PC-9 (cell line): ENCODE measurements at regions not wholly inside any gene's neighbourhood (a gene's known extent, or its start where the extent isn't known, plus 50 kb on each side); places are given as distances from the start of the nearest gene placed in this dataset.
"Not testable (repeated sequence)": the region's sequence is repeated elsewhere in the genome, so short reads cannot be mapped to it uniquely, and the experiment has no call there.

Source experiments
- BruUV-seq: library from RNA; stranded (reverse); fragments of 400-500 nt; replicated peaks from 2 replicates; lab custom pipeline; 2021; lab: Mats Ljungman, UMichigan
- CTCF ChIA-PET: fragments of 300-600 bp; sonication (Branson Sonifier 250); formaldehyde crosslinking; loops from one replicate; lab custom pipeline; 2022; ENCODE audit warnings: antibody characterized with exemption; lab: Charles Lee
- POLR2A ChIA-PET: fragments of 300-600 bp; sonication (Branson Sonifier 250); formaldehyde crosslinking; loops from one replicate; lab custom pipeline; 2022; ENCODE audit warnings: antibody characterized with exemption; ENCODE audit not compliant: unreplicated experiment; lab: Charles Lee
- DNase-seq, 2 experiments: peaks; one replicate each; pipeline versions ENCODE4 v3.0.0 to v3.0.0-alpha.2; 2015 to 2022; ENCODE audit warnings: mixed read lengths in 1 of 2
- H2AFZ ChIP-seq: fragments of 200-600 bp; sonication (generic); 2 replicates; pipeline ENCODE4 v1.8.1; 2017; ENCODE audit warnings: antibody characterized with exemption
- H3F3A ChIP-seq: fragments of 200-600 bp; sonication (generic); 2 replicates; pipeline ENCODE4 v1.8.1; 2017; ENCODE audit warnings: antibody characterized with exemption, mild to moderate bottlenecking, low read depth; ENCODE audit not compliant: insufficient read depth
- H3K27ac ChIP-seq: fragments of 200-600 bp; sonication (generic); 2 replicates; pipeline ENCODE4 v1.6.1; 2016; ENCODE audit warnings: mixed run types
- H3K27me3 ChIP-seq: fragments of 200-600 bp; sonication (generic); 2 replicates; pipeline ENCODE4 v1.6.1; 2016; ENCODE audit warnings: low read depth, mixed run types; ENCODE audit not compliant: insufficient read depth
- H3K36me3 ChIP-seq: fragments of 200-600 bp; sonication (generic); 2 replicates; pipeline ENCODE4 v1.6.1; 2016; ENCODE audit warnings: low read depth, mixed run types
- H3K4me1 ChIP-seq: fragments of 200-600 bp; sonication (generic); replicated peaks from 2 replicates; pipeline ENCODE4 v1.6.1; 2016; ENCODE audit warnings: mixed run types; ENCODE audit not compliant: insufficient read depth
- H3K4me2 ChIP-seq: fragments of 200-600 bp; sonication (generic); 2 replicates; pipeline ENCODE4 v1.6.1; 2017; ENCODE audit warnings: mixed run types
- H3K4me3 ChIP-seq: fragments of 200-600 bp; sonication (generic); 2 replicates; pipeline ENCODE4 v1.6.1; 2016; ENCODE audit warnings: mixed run types
- H3K79me2 ChIP-seq: fragments of 200-600 bp; sonication (generic); 2 replicates; pipeline ENCODE4 v1.6.1; 2017; ENCODE audit warnings: low read depth, mixed run types
- H3K9me2 ChIP-seq: fragments of 200-600 bp; sonication (generic); 2 replicates; pipeline ENCODE4 v1.8.1; 2017; ENCODE audit warnings: mild to moderate bottlenecking; ENCODE audit not compliant: insufficient read depth
- H3K9me3 ChIP-seq: fragments of 200-600 bp; sonication (generic); 2 replicates; pipeline ENCODE4 v1.8.1; 2016; ENCODE audit warnings: low read depth; ENCODE audit not compliant: insufficient read depth
- H4K20me1 ChIP-seq: fragments of 200-600 bp; sonication (generic); 2 replicates; pipeline ENCODE4 v1.8.1; 2017; ENCODE audit not compliant: insufficient read depth
- CTCF ChIP-seq: fragments of 200-600 bp; sonication (generic); conservative IDR thresholded peaks from 2 replicates; pipeline ENCODE4 v1.6.1; 2017; ENCODE audit warnings: mixed run types, antibody characterized with exemption, mild to moderate bottlenecking, moderate library complexity
- EZH2 ChIP-seq: fragments of 200-600 bp; sonication (generic); IDR thresholded peaks from 2 replicates; pipeline ENCODE4 v1.8.0; 2017; ENCODE audit warnings: antibody characterized with exemption, low read depth
- intact Hi-C: fragments of 100-400 bp; cut with micrococcal nuclease; formaldehyde crosslinking; loops from one replicate; pipeline ENCODE4 v1.10.0; 2022; ENCODE audit not compliant: unreplicated experiment

- Histone ChIP-seq H3K9me3 (no peaks in the 10 kb centered on the region), H3K27me3 (peaks cover 3% of the 10 kb centered on the region; the same call in 1 of the 2 replicates), H3K27ac (no peak overlapping the region), H3F3A (no peaks in the 10 kb centered on the region), H3K9me2 (no peaks in the 10 kb centered on the region), H3K36me3 (no peaks in the 10 kb centered on the region), H3K4me1 (no peaks in the 10 kb centered on the region), H3K79me2 (no peaks in the 10 kb centered on the region), H3K4me2 (no peak overlapping the region), H2AFZ (no peak overlapping the region), H3K4me3 (no peak overlapping the region), H4K20me1 (no peaks in the 10 kb centered on the region)
- BruUV-seq, result no TSS peak
- CTCF ChIA-PET, result no interaction called here
- POLR2A ChIA-PET, result no interaction called here
- no peak for TF ChIP-seq EZH2
- TF ChIP-seq CTCF, result no peak
- no peak for DNase-seq
- intact Hi-C loops, result no loop called here
These were observed 412.4 kb downstream of the NTRK2 start for GRCh38 chr9:85081963-85082362.

GRCh38 chr9:85079349-85079748 lies 409.8 kb downstream of the NTRK2 start:
- H3K79me2 ChIP-seq, result no peaks in the 10 kb centered on the region
- intact Hi-C loops, result no loop called here
- H3K9me3 ChIP-seq, result no peaks in the 10 kb centered on the region
- no peaks in the 10 kb centered on the region for H4K20me1 ChIP-seq
- no TSS peak for BruUV-seq
- DNase-seq, result no peak
- TF ChIP-seq CTCF (no peak), EZH2 (no peak)
- no peak overlapping the region for H2AFZ ChIP-seq
- no peak overlapping the region for H3K4me3 ChIP-seq
- H3K9me2 ChIP-seq, result no peaks in the 10 kb centered on the region
- CTCF ChIA-PET, result no interaction called here
- H3K27ac ChIP-seq, result no peak overlapping the region
- H3K36me3 ChIP-seq, result no peaks in the 10 kb centered on the region
- H3F3A ChIP-seq, result no peaks in the 10 kb centered on the region
- POLR2A ChIA-PET, result no interaction called here
- no peak overlapping the region for H3K4me2 ChIP-seq
- H3K4me1 ChIP-seq, result no peaks in the 10 kb centered on the region
- peaks cover 3% of the 10 kb centered on the region; the same call in 1 of the 2 replicates for H3K27me3 ChIP-seq

DNA sequence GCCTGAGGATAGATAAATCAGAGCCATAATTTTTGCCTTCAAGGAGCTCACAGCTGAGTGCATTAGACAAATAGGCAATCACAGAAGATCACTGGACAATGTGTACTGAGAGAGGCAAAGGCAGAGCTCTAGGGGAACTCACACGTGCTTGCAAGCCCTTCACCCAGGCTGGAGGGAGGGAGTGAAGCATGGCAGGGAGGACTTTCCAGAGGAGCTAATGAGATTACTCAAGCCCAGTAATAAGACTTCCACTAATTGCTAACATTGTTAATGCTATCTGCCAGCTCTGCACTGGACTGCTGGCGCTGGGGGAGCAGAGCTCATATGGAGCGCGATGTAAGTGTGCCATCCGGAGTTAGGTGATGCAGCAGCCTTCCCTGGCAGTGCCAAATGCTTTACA lies 408.4 kb downstream of the NTRK2 start:
- Histone ChIP-seq H3K4me3 (no peak overlapping the region), H3K4me1 (no peaks in the 10 kb centered on the region), H3K4me2 (no peak overlapping the region), H3K36me3 (no peaks in the 10 kb centered on the region), H3K27ac (no peak overlapping the region), H2AFZ (no peak overlapping the region), H3F3A (no peaks in the 10 kb centered on the region), H3K79me2 (no peaks in the 10 kb centered on the region), H3K9me2 (no peaks in the 10 kb centered on the region), H3K27me3 (peaks cover 3% of the 10 kb centered on the region; the same call in 1 of the 2 replicates), H4K20me1 (no peaks in the 10 kb centered on the region), H3K9me3 (no peaks in the 10 kb centered on the region)
- DNase-seq, result no peak
- CTCF ChIA-PET, result no interaction called here
- POLR2A ChIA-PET, result no interaction called here
- no TSS peak for BruUV-seq
- TF ChIP-seq EZH2 (no peak), CTCF (no peak)
- intact Hi-C loops, result no loop called here

DNA sequence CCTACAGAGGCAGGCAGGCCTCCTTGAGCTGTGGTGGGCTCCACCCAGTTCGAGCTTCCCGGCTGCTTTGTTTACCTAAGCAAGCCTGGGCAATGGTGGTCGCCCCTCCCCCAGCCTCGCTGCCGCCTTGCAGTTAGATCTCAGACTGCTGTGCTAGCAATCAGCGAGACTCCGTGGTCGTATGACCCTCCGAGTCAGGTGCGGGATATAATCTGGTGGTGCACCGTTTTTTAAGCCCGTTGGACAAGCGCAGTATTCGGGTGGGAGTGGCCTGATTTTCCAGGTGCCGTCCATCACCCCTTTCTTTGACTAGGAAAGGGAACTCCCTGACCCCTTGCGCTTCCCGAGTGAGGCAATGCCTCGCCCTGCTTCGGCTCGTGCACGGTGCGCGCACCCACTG lies 407.6 kb downstream of the NTRK2 start:
- H3K9me3 ChIP-seq, H3K4me1 ChIP-seq, H3K27ac ChIP-seq, intact Hi-C loops, H2AFZ ChIP-seq, H3K79me2 ChIP-seq, CTCF ChIA-PET, DNase-seq, H3K4me3 ChIP-seq, BruUV-seq, H3F3A ChIP-seq, POLR2A ChIA-PET, H3K36me3 ChIP-seq, H3K4me2 ChIP-seq, H3K9me2 ChIP-seq, H4K20me1 ChIP-seq, H3K27me3 ChIP-seq: not testable (repeated sequence)
